ENCODE measurements at regions not wholly inside any gene's neighbourhood (a gene's known extent, or its start where the extent isn't known, plus 50 kb on each side); places are given as distances from the start of the nearest gene placed in this dataset.
A peak's percentile ranks its signal among the peaks of the same experiment; 100 is the strongest.
"Not testable (repeated sequence)": the region's sequence is repeated elsewhere in the genome, so short reads cannot be mapped to it uniquely, and the experiment has no call there.

- H3K4me3 ChIP-seq, result no peak overlapping the region
- no peak for TF ChIP-seq CTCF (IDR thresholded peaks at IDR 0.05)
- DNase-seq (ENCODE audit: low spot score), result peak; percentile 35
- H3K27ac ChIP-seq, result no peak overlapping the region
Measured at GRCh38 chr11:69587454-69588090, 53.4 kb upstream of the CCND1 start.

- DNase-seq (ENCODE audit: low spot score), result peak; percentile 7
- Histone ChIP-seq H3K27ac (no peak overlapping the region), H3K4me3 (no peak overlapping the region)
- TF ChIP-seq CTCF (IDR thresholded peaks at IDR 0.05), result no peak
Measured at GRCh38 chr11:69588270-69588669, 52.7 kb upstream of the CCND1 start.

GRCh38 chr11:69590088-69590487 is 50.9 kb upstream of the CCND1 start:
- H3K27ac ChIP-seq; H3K4me3 ChIP-seq; DNase-seq (ENCODE audit: low spot score): not testable (repeated sequence)

All from coronary artery (tissue), 2 donors.